ENCODE measurements at regions not wholly inside any gene's neighbourhood (a gene's known extent, or its start where the extent isn't known, plus 50 kb on each side); places are given as distances from the start of the nearest gene placed in this dataset.
"Not testable (repeated sequence)": the region's sequence is repeated elsewhere in the genome, so short reads cannot be mapped to it uniquely, and the experiment has no call there.

DNA sequence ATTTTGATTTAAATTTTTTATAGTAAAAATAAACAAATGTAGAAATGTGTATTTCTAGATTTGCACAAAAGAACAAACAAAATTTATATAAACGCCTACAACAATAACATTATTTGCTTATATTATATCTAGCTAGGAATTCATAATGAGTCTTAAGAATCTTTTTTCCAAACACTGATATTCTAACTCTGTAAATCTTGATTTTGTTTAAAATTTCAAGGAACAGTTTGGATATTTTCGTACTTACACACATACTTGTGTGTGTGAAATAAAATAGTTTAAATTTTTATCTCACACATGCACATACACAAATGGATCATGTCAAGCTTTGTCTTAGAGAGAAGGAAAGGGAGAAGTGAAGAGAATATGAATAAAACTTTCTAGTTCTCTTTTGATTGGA is 868.1 kb downstream of the LTN1 start:
- Histone ChIP-seq H3K27me3 (no peaks in the 10 kb centered on the region), H3K4me1 (peaks cover 0 to 14% (median 0%) of the 10 kb centered on the region in 9 donors), H3K9me3 (peaks cover 0 to 2% (median 0%) of the 10 kb centered on the region in 11 donors), H3K36me3 (no peaks in the 10 kb centered on the region), H3K4me3 (no peak overlapping the region), H3K27ac (no peak overlapping the region)
- DNase-seq, result no peak
- no peak for TF ChIP-seq CTCF (IDR thresholded peaks at IDR 0.05)
- intact Hi-C loops (cut with DNase I), result no loop called here
- ATAC-seq, result no peak
- WGBS, 2 donors, result 91 to 96% methylated on average over 2 of the region's 2 CpGs

GRCh38 chr21:28118570-28118969 is 874.1 kb downstream of the LTN1 start:
- Histone ChIP-seq H3K36me3 (no peaks in the 10 kb centered on the region), H3K4me3 (no peak overlapping the region), H3K4me1 (peaks cover 0 to 5% (median 0%) of the 10 kb centered on the region in 9 donors), H3K27ac (no peak overlapping the region), H3K9me3 (peaks cover 0 to 4% (median 0%) of the 10 kb centered on the region in 11 donors), H3K27me3 (no peaks in the 10 kb centered on the region)
- intact Hi-C loops (cut with DNase I), result loop anchor here in 1 of 10 donors (10.0 kb wide), 1 partner anchor 96 kb away; no protein-coding TSS in a partner anchor
- DNase-seq, result no peak
- ATAC-seq, result peak in 1 of 8 donors; percentile 41
- TF ChIP-seq CTCF (IDR thresholded peaks at IDR 0.05), result no peak
- whole genome bisulfite sequencing, 2 donors, result 85 to 93% methylated on average over 3 of the region's 3 CpGs

DNA sequence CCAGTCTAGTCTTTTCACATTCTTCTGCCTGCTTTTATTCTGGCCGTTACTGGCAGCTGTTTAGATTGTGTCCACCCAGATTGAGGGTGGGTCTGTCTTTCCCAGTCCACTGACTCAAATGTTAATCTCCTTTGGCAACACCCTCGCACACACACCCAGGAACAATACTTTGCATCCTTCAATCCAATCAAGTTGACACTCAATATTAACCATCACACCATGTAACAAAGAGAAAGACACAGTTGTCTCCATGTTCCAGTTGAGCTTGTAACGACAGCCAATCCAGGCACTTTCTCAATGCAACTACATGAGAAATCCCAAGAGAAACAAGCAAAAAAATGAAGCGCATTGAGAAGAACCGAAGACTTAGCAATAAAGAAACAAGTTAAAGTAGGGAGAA is 877.7 kb downstream of the LTN1 start:
- not testable (repeated sequence) for H3K27ac ChIP-seq, H3K4me3 ChIP-seq, H3K9me3 ChIP-seq, ATAC-seq, H3K27me3 ChIP-seq, DNase-seq, H3K36me3 ChIP-seq
- H3K4me1 ChIP-seq, result peaks cover 0 to 22% (median 11%) of the 10 kb centered on the region in 9 donors
- intact Hi-C loops (cut with DNase I), result loop anchor here in 1 of 10 donors (10.0 kb wide), 1 partner anchor 100 kb away; no protein-coding TSS in a partner anchor
- WGBS, 2 donors, result 82 to 85% methylated on average over 5 of the region's 5 CpGs

DNA sequence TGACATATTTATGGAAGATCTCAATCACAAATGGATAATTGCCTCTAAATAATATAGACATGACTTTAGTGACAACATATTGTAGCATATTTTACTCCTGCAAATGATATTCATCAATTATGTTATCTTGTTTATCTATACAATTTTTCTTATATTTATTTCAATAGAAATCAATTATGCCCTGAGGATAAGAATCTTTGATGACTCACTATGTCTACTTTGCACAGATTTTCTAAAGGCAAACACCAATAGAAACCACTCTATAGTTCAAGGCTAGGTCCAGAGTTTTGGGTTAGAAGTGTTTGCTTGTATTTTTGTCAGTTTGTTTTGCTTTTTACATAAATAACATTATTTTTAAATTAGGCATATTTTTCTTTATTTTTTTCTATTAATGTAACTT is 879.0 kb downstream of the LTN1 start:
- Histone ChIP-seq H3K9me3 (peaks cover 0 to 7% (median 0%) of the 10 kb centered on the region in 11 donors), H3K36me3 (no peaks in the 10 kb centered on the region), H3K27me3 (no peaks in the 10 kb centered on the region), H3K4me1 (peaks cover 0 to 20% (median 11%) of the 10 kb centered on the region in 9 donors), H3K27ac (no peak overlapping the region), H3K4me3 (no peak overlapping the region)
- intact Hi-C loops (cut with DNase I), result loop anchor here in 1 of 10 donors (10.0 kb wide), 1 partner anchor 101 kb away; no protein-coding TSS in a partner anchor
- no peak for ATAC-seq
- DNase-seq, result no peak
- no peak for TF ChIP-seq CTCF (IDR thresholded peaks at IDR 0.05)

- DNase-seq (no peak), ATAC-seq (no peak)
- 87 to 94% methylated on average over 5 of the region's 5 CpGs for WGBS, 2 donors
- no peaks in the 10 kb centered on the region for H3K36me3 ChIP-seq
- peaks cover 0 to 7% (median 0%) of the 10 kb centered on the region in 11 donors for H3K9me3 ChIP-seq
- H3K27ac ChIP-seq, result no peak overlapping the region
- H3K4me1 ChIP-seq, result peaks cover 0 to 20% (median 11%) of the 10 kb centered on the region in 9 donors
- no peak overlapping the region for H3K4me3 ChIP-seq
- intact Hi-C loops (cut with DNase I), result loop anchor here in 1 of 10 donors (10.0 kb wide), 1 partner anchor 102 kb away; no protein-coding TSS in a partner anchor
- H3K27me3 ChIP-seq, result no peaks in the 10 kb centered on the region
- no peak for TF ChIP-seq CTCF (IDR thresholded peaks at IDR 0.05)
These were observed 880.2 kb downstream of the LTN1 start for GRCh38 chr21:28112511-28112910.

All from heart right ventricle (tissue), 16 donors.